ENCODE measurements at regions not wholly inside any gene's neighbourhood (a gene's known extent, or its start where the extent isn't known, plus 50 kb on each side); places are given as distances from the start of the nearest gene placed in this dataset.
"Not testable (repeated sequence)": the region's sequence is repeated elsewhere in the genome, so short reads cannot be mapped to it uniquely, and the experiment has no call there.

- no peak overlapping the region for H3K4me3 Mint-ChIP-seq
- no peak for DNase-seq (ENCODE audit: low spot score)
Observed at GRCh38 chr10:64699244-64699643, 1178.0 kb downstream of the REEP3 start.

GRCh38 chr10:64702086-64702485, 1180.9 kb downstream of the REEP3 start:
- H3F3A ChIP-seq (ENCODE audit: low read depth); H4K20me1 ChIP-seq (ENCODE audit: low read depth); H2AFZ ChIP-seq (replicated peaks); H3K36me3 Mint-ChIP-seq; H3K4me2 ChIP-seq; H3K4me3 Mint-ChIP-seq; H3K4me1 Mint-ChIP-seq; H3K4me3 ChIP-seq; H3K27ac ChIP-seq; H3K9me3 Mint-ChIP-seq; H3K27ac Mint-ChIP-seq; H3K9ac ChIP-seq; H3K27me3 Mint-ChIP-seq (ENCODE audit: insufficient read depth, low read depth); H3K36me3 ChIP-seq; H3K9me3 ChIP-seq (ENCODE audit: low read depth); H3K27me3 ChIP-seq; H3K79me2 ChIP-seq (ENCODE audit: low read depth); H3K4me1 ChIP-seq; DNase-seq (ENCODE audit: low spot score): not testable (repeated sequence)

More at GRCh38 chr10:64699244-64699643, 1178.0 kb downstream of the REEP3 start:
- no peaks in the 10 kb centered on the region for H3K9me3 ChIP-seq (ENCODE audit: low read depth)
- H3K4me1 ChIP-seq, result no peaks in the 10 kb centered on the region
- no peaks in the 10 kb centered on the region for H3K36me3 ChIP-seq
- no peak overlapping the region for H3K27ac Mint-ChIP-seq
- H3K79me2 ChIP-seq (ENCODE audit: low read depth), result no peaks in the 10 kb centered on the region
- H3K9me3 Mint-ChIP-seq, result peaks cover 2% of the 10 kb centered on the region
- TF ChIP-seq EZH2 (IDR thresholded peaks at IDR 0.05) (no peak), EZH2phosphoT487 (IDR thresholded peaks at IDR 0.05) (no peak)
- TF ChIP-seq, protein P1, sequence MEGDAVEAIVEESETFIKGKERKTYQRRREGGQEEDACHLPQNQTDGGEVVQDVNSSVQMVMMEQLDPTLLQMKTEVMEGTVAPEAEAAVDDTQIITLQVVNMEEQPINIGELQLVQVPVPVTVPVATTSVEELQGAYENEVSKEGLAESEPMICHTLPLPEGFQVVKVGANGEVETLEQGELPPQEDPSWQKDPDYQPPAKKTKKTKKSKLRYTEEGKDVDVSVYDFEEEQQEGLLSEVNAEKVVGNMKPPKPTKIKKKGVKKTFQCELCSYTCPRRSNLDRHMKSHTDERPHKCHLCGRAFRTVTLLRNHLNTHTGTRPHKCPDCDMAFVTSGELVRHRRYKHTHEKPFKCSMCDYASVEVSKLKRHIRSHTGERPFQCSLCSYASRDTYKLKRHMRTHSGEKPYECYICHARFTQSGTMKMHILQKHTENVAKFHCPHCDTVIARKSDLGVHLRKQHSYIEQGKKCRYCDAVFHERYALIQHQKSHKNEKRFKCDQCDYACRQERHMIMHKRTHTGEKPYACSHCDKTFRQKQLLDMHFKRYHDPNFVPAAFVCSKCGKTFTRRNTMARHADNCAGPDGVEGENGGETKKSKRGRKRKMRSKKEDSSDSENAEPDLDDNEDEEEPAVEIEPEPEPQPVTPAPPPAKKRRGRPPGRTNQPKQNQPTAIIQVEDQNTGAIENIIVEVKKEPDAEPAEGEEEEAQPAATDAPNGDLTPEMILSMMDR (IDR thresholded peaks at IDR 0.05), result no peak
- no peak overlapping the region for H3K27ac ChIP-seq
- peaks cover 2% of the 10 kb centered on the region for H3K27me3 Mint-ChIP-seq (ENCODE audit: insufficient read depth, low read depth)
- no peak overlapping the region for H3K4me2 ChIP-seq
- H2AFZ ChIP-seq (replicated peaks), result no peak overlapping the region
- no peaks in the 10 kb centered on the region for H4K20me1 ChIP-seq (ENCODE audit: low read depth)
- no peaks in the 10 kb centered on the region for H3K4me1 Mint-ChIP-seq
- no peak overlapping the region for H3K9ac ChIP-seq
- H3K36me3 Mint-ChIP-seq, result no peaks in the 10 kb centered on the region
- H3F3A ChIP-seq (ENCODE audit: low read depth), result no peaks in the 10 kb centered on the region
- no peaks in the 10 kb centered on the region for H3K27me3 ChIP-seq
- no peak overlapping the region for H3K4me3 ChIP-seq

DNA sequence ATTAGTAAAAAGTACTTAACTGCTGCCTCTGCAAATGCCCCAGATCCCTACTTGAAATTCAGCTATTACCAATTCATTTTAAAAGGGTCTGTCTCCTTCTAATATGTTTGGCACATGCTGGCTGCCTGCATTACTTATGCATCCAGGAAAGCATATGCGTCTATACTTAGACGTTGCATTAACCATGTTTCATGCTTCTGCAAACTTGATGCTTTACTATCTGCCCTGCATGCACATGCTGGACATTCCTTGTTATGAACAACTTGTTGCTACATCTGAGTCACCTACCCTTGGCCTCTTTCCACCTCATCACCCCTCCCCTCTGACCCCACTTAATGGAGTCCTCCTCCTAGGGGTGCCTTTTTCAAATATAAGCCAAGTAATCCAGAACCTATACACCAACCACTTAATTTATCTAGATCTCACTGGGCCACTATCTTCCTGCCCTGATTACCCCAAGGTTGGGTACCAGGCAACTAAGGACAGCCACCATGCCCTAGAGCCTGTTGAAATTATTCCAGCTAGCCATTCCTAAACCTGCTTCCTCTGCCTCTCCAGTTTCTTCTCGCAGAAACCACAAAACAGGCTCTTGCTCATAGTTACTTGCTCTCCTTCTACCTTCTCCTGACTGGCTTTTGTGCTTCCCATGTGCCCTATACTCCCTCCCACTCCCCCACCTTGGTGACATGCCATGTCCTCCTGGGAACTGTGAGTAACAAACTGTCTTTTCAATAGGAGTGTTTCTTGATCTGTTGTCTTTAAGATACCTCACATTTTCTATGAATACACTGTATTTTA, 1187.9 kb downstream of the REEP3 start:
- H3K36me3 ChIP-seq, result no peaks in the 10 kb centered on the region
- no peak overlapping the region for H3K4me3 Mint-ChIP-seq
- H3K27ac Mint-ChIP-seq, result no peak overlapping the region
- H3K9me3 Mint-ChIP-seq, result no peaks in the 10 kb centered on the region
- H3K9ac ChIP-seq, result no peak overlapping the region
- no peaks in the 10 kb centered on the region for H3K36me3 Mint-ChIP-seq
- TF ChIP-seq, protein P1 (IDR thresholded peaks at IDR 0.05), result no peak
- TF ChIP-seq EZH2 (IDR thresholded peaks at IDR 0.05) (no peak), EZH2phosphoT487 (IDR thresholded peaks at IDR 0.05) (no peak)
- H2AFZ ChIP-seq (replicated peaks), result no peak overlapping the region
- H3K27me3 Mint-ChIP-seq (ENCODE audit: insufficient read depth, low read depth), result peaks cover 2% of the 10 kb centered on the region
- H3K27ac ChIP-seq, result no peak overlapping the region
- H4K20me1 ChIP-seq (ENCODE audit: low read depth), result no peaks in the 10 kb centered on the region
- H3K27me3 ChIP-seq, result no peaks in the 10 kb centered on the region
- no peak overlapping the region for H3K4me3 ChIP-seq
- no peaks in the 10 kb centered on the region for H3K4me1 Mint-ChIP-seq
- H3K79me2 ChIP-seq (ENCODE audit: low read depth), result no peaks in the 10 kb centered on the region
- no peak for DNase-seq (ENCODE audit: low spot score)
- no peak overlapping the region for H3K4me2 ChIP-seq
- H3F3A ChIP-seq (ENCODE audit: low read depth), result no peaks in the 10 kb centered on the region
- no peaks in the 10 kb centered on the region for H3K9me3 ChIP-seq (ENCODE audit: low read depth)
- H3K4me1 ChIP-seq, result no peaks in the 10 kb centered on the region

DNA sequence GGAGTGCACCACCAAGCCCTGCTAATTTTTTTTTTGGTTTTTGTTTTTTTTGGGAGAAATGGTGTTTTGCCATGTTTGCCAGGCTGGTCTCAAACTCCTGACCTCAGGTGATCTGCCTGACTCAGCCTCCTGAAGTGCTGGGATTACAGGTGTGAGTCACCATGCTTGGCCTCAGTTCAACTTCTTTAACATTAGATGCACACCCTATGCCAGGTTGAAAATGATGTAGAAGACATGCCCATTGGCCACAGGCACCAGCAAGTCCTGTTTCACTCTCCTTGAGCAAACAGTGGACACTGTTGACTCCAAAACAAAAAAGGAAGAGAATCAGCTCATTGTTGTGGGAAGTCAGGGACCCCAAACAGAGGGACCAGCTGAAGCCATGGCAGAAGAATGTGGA, 1205.3 kb downstream of the REEP3 start:
- Histone ChIP-seq H3K4me1 (no peaks in the 10 kb centered on the region), H3K4me3 (no peak overlapping the region), H3K27me3 (no peaks in the 10 kb centered on the region), H3F3A (ENCODE audit: low read depth) (no peaks in the 10 kb centered on the region), H3K79me2 (ENCODE audit: low read depth) (no peaks in the 10 kb centered on the region), H3K27ac (no peak overlapping the region), H3K36me3 (no peaks in the 10 kb centered on the region), H2AFZ (replicated peaks) (no peak overlapping the region), H4K20me1 (ENCODE audit: low read depth) (no peaks in the 10 kb centered on the region), H3K9ac (no peak overlapping the region), H3K9me3 (ENCODE audit: low read depth) (no peaks in the 10 kb centered on the region), H3K4me2 (no peak overlapping the region)
- TF ChIP-seq EZH2phosphoT487 (IDR thresholded peaks at IDR 0.05) (no peak), EZH2 (IDR thresholded peaks at IDR 0.05) (no peak)
- TF ChIP-seq, protein P1 (IDR thresholded peaks at IDR 0.05), result no peak
- no peak overlapping the region for H3K4me3 Mint-ChIP-seq
- no peak overlapping the region for H3K27ac Mint-ChIP-seq
- peaks cover 2% of the 10 kb centered on the region for H3K9me3 Mint-ChIP-seq
- H3K4me1 Mint-ChIP-seq, result no peaks in the 10 kb centered on the region
- H3K27me3 Mint-ChIP-seq (ENCODE audit: insufficient read depth, low read depth), result no peaks in the 10 kb centered on the region
- DNase-seq (ENCODE audit: low spot score), result no peak
- H3K36me3 Mint-ChIP-seq, result no peaks in the 10 kb centered on the region

All from neural progenitor cell (in vitro differentiated cells).